ENCODE measurements at regions not wholly inside any gene's neighbourhood (a gene's known extent, or its start where the extent isn't known, plus 50 kb on each side); places are given as distances from the start of the nearest gene placed in this dataset.

GRCh38 chr19:29400917-29401711 is 124.7 kb upstream of the VSTM2B start:
- DNase-seq (ENCODE audit: extremely low read depth, insufficient read length) = no peak
- no peak overlapping the region for H3K4me3 ChIP-seq (replicated peaks; ENCODE audit: low read depth, low read length)
- no peak for TF ChIP-seq CTCF (IDR thresholded peaks at IDR 0.05; ENCODE audit: insufficient read depth, low read length, poor library complexity, severe bottlenecking)
- H3K36me3 ChIP-seq (ENCODE audit: control insufficient read depth, insufficient read depth, low read length) = no peaks in the 10 kb centered on the region
- no peaks in the 10 kb centered on the region for H3K27me3 ChIP-seq (replicated peaks; ENCODE audit: control insufficient read depth, insufficient read depth, low read length)

GRCh38 chr19:29401712-29402421 is 123.9 kb upstream of the VSTM2B start:
- no peaks in the 10 kb centered on the region for H3K27me3 ChIP-seq (replicated peaks; ENCODE audit: control insufficient read depth, insufficient read depth, low read length)
- no peak for TF ChIP-seq CTCF (IDR thresholded peaks at IDR 0.05; ENCODE audit: insufficient read depth, low read length, poor library complexity, severe bottlenecking)

GRCh38 chr19:29402563-29402962 is 123.2 kb upstream of the VSTM2B start:
- Histone ChIP-seq H3K4me3 (replicated peaks; ENCODE audit: low read depth, low read length) (no peak overlapping the region), H3K27me3 (replicated peaks; ENCODE audit: control insufficient read depth, insufficient read depth, low read length) (no peaks in the 10 kb centered on the region), H3K36me3 (ENCODE audit: control insufficient read depth, insufficient read depth, low read length) (no peaks in the 10 kb centered on the region)
- no peak for DNase-seq (ENCODE audit: extremely low read depth, insufficient read length)
- no peak for TF ChIP-seq CTCF (IDR thresholded peaks at IDR 0.05; ENCODE audit: insufficient read depth, low read length, poor library complexity, severe bottlenecking)

More at GRCh38 chr19:29401712-29402421, 123.9 kb upstream of the VSTM2B start:
- DNase-seq (ENCODE audit: extremely low read depth, insufficient read length) = no peak
- no peaks in the 10 kb centered on the region for H3K36me3 ChIP-seq (ENCODE audit: control insufficient read depth, insufficient read depth, low read length)
- H3K4me3 ChIP-seq (replicated peaks; ENCODE audit: low read depth, low read length) = no peak overlapping the region

GRCh38 chr19:29404015-29404414 is 121.8 kb upstream of the VSTM2B start:
- Histone ChIP-seq H3K36me3 (ENCODE audit: control insufficient read depth, insufficient read depth, low read length) (no peaks in the 10 kb centered on the region), H3K27me3 (replicated peaks; ENCODE audit: control insufficient read depth, insufficient read depth, low read length) (no peaks in the 10 kb centered on the region), H3K4me3 (replicated peaks; ENCODE audit: low read depth, low read length) (no peak overlapping the region)
- no peak for DNase-seq (ENCODE audit: extremely low read depth, insufficient read length)
- no peak for TF ChIP-seq CTCF (IDR thresholded peaks at IDR 0.05; ENCODE audit: insufficient read depth, low read length, poor library complexity, severe bottlenecking)

- DNase-seq (ENCODE audit: extremely low read depth, insufficient read length) = no peak
- no peak overlapping the region for H3K4me3 ChIP-seq (replicated peaks; ENCODE audit: low read depth, low read length)
- TF ChIP-seq CTCF (IDR thresholded peaks at IDR 0.05; ENCODE audit: insufficient read depth, low read length, poor library complexity, severe bottlenecking) = no peak
Measured at GRCh38 chr19:29404951-29405727, 120.7 kb upstream of the VSTM2B start.

More at GRCh38 chr19:29404951-29405727, 120.7 kb upstream of the VSTM2B start:
- H3K36me3 ChIP-seq (ENCODE audit: control insufficient read depth, insufficient read depth, low read length) = no peaks in the 10 kb centered on the region
- H3K27me3 ChIP-seq (replicated peaks; ENCODE audit: control insufficient read depth, insufficient read depth, low read length) = no peaks in the 10 kb centered on the region
